ENCODE measurements at regions not wholly inside any gene's neighbourhood (a gene's known extent, or its start where the extent isn't known, plus 50 kb on each side); places are given as distances from the start of the nearest gene placed in this dataset.

DNA sequence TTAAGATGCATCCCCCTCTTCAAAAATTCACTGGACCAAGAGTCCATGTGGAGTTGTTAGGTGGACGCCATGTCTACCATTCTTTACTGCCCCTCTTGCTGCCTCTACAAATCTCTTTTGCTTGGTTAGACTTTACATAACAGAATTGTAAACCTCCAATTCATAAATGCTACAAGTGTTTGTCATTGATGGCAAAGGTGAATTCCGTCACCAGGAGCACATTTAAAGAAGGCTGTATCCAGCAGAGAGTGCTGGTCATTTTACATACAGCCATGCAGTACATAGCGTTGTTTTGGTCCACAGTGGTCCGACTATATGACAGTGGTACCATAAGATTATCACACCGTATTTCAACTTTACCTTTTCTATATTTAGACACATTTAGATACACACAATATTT is 274.5 kb downstream of the MYCN start:
- H3K23me2 ChIP-seq (ENCODE audit: insufficient read length, low read depth, low read length, poor library complexity, severe bottlenecking): no peaks in the 10 kb centered on the region
- no peak overlapping the region for H3K4me3 Mint-ChIP-seq
- H3K9ac ChIP-seq (ENCODE audit: extremely low read depth, insufficient read length, low read length): no peak overlapping the region
- no peak overlapping the region for H2AK5ac ChIP-seq (ENCODE audit: insufficient read length, low read length)
- no peaks in the 10 kb centered on the region for H4K20me1 ChIP-seq (ENCODE audit: control insufficient read depth, insufficient read depth, insufficient read length)
- no peaks in the 10 kb centered on the region for H3K27me3 ChIP-seq (ENCODE audit: insufficient read depth, low read length)
- no peak overlapping the region for H2BK20ac ChIP-seq (ENCODE audit: low read depth, low read length, poor library complexity, severe bottlenecking)
- no peak overlapping the region for H3K23ac ChIP-seq (ENCODE audit: insufficient read length, low read depth, low read length)
- TF ChIP-seq, protein P1, sequence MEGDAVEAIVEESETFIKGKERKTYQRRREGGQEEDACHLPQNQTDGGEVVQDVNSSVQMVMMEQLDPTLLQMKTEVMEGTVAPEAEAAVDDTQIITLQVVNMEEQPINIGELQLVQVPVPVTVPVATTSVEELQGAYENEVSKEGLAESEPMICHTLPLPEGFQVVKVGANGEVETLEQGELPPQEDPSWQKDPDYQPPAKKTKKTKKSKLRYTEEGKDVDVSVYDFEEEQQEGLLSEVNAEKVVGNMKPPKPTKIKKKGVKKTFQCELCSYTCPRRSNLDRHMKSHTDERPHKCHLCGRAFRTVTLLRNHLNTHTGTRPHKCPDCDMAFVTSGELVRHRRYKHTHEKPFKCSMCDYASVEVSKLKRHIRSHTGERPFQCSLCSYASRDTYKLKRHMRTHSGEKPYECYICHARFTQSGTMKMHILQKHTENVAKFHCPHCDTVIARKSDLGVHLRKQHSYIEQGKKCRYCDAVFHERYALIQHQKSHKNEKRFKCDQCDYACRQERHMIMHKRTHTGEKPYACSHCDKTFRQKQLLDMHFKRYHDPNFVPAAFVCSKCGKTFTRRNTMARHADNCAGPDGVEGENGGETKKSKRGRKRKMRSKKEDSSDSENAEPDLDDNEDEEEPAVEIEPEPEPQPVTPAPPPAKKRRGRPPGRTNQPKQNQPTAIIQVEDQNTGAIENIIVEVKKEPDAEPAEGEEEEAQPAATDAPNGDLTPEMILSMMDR (conservative IDR thresholded peaks at IDR 0.05): no peak
- no peak overlapping the region for H4K8ac ChIP-seq (replicated peaks; ENCODE audit: insufficient read length, low read depth, low read length)
- no peak for DNase-seq
- H2AFZ ChIP-seq (ENCODE audit: low read length): no peak overlapping the region
- H4K5ac ChIP-seq (ENCODE audit: insufficient read length, low read depth, low read length): no peak overlapping the region
- H3K4me2 ChIP-seq (ENCODE audit: insufficient read depth, insufficient read length, low read length): no peak overlapping the region
- no peak overlapping the region for H3K56ac ChIP-seq (ENCODE audit: insufficient read length, low read depth, low read length)
- peaks cover 0 to 9% (median 4%) of the 10 kb centered on the region in 3 experiments; a peak in 3 of 7 replicates for H3K36me3 Mint-ChIP-seq (ENCODE audit: insufficient read depth in 1 of 3, low read depth in 3 of 3)
- peaks cover 6% of the 10 kb centered on the region; the same call in 1 of the 2 replicates for H3K4me1 ChIP-seq (ENCODE audit: insufficient read depth, low read length)
- H3K9me3 Mint-ChIP-seq: peaks cover 7% of the 10 kb centered on the region in 2 experiments; a peak in 4 of 5 replicates
- no peak overlapping the region for H3K18ac ChIP-seq (ENCODE audit: insufficient read length, low read depth, low read length)
- no peak overlapping the region for H2BK15ac ChIP-seq (ENCODE audit: low read depth, low read length)
- H2BK5ac ChIP-seq (ENCODE audit: insufficient read length, low read length): no peak overlapping the region
- no peak overlapping the region for H3K14ac ChIP-seq (ENCODE audit: insufficient read depth, low read length)
- no peaks in the 10 kb centered on the region; the same call in 1 of the 2 replicates for H3K27me3 Mint-ChIP-seq (ENCODE audit: low read depth)
- H4K91ac ChIP-seq (ENCODE audit: insufficient read length, low read depth, low read length): no peak overlapping the region
- H2BK120ac ChIP-seq (ENCODE audit: low read depth, low read length, poor library complexity, severe bottlenecking): no peak overlapping the region
- no CpG with 5 or more reads among the region's 5 CpGs for WGBS (ENCODE audit: extremely low coverage, insufficient read length, low lambda C conversion rate)
- H3K79me1 ChIP-seq (ENCODE audit: insufficient read depth, low read depth, low read length, poor library complexity, severe bottlenecking): no peaks in the 10 kb centered on the region
- H3T11ph ChIP-seq (ENCODE audit: low read length): no peak overlapping the region
- H3K27ac Mint-ChIP-seq: no peak overlapping the region
- no peak overlapping the region for H3K27ac ChIP-seq (ENCODE audit: insufficient read length, low read depth, low read length)
- no peak overlapping the region for H2BK12ac ChIP-seq (ENCODE audit: insufficient read length, low read depth, low read length)
- no peaks in the 10 kb centered on the region for H3K9me3 ChIP-seq (ENCODE audit: control insufficient read depth, low read depth, low read length)
- H3K4ac ChIP-seq (ENCODE audit: low read depth, low read length): no peak overlapping the region
- H3K79me2 ChIP-seq (ENCODE audit: insufficient read depth, low read length): no peaks in the 10 kb centered on the region
- H3K4me1 Mint-ChIP-seq: peaks cover 10% of the 10 kb centered on the region in 2 experiments

All from H9 (cell line).